HepG2 (cell line): ENCODE measurements at regions not wholly inside any gene's neighbourhood (a gene's known extent, or its start where the extent isn't known, plus 50 kb on each side); places are given as distances from the start of the nearest gene placed in this dataset.

ENCODE experiments used
- CTCF ChIP-seq: sonication (generic); formaldehyde crosslinking; IDR thresholded peaks from 2 replicates; pipeline ENCODE4 v1.5.0; 2020; ENCODE audit warnings: mild to moderate bottlenecking, missing genetic modification reagents, moderate library complexity
- KLF16 ChIP-seq, 2 experiments: sonication (generic) in 1 of 2; formaldehyde crosslinking in 1 of 2; IDR thresholded peaks; 2 replicates each; pipeline versions ENCODE4 v1.6.1 to v1.8.0; 2016 to 2023; ENCODE audit warnings: missing genetic modification reagents in 2 of 2, missing compliant biosample characterization in 1 of 2
- ZNF644 ChIP-seq: IDR thresholded peaks from 2 replicates; pipeline ENCODE4 v1.6.1; 2016; ENCODE audit warnings: low read depth

DNA sequence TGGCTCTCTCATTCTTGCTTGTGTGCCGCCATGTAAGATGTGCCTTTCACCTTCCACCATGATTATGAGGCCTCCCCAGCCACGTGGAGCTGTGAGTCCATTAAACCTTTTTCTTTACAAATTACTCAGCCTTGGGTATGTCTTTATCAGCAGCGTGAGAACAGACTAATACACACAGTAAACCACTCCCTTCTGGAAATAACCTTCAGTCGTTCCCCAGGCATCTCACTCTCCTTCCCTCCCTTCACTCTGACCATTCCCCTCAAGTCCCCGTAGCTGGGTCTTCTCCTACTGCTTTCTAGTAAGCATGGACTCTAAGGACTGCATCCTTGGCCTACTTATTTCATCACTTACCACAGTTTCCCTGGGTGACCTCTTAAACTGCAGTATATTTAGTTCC lies 493.9 kb downstream of the CCDC171 start:
- no peak for TF ChIP-seq CTCF (CRISPR knock-in tag)
- TF ChIP-seq KLF16 (CRISPR knock-in tag; IDR thresholded peaks at IDR 0.05), result no peak
- no peak for TF ChIP-seq ZNF644
